PFSK-1 (cell line): ENCODE measurements at regions not wholly inside any gene's neighbourhood (a gene's known extent, or its start where the extent isn't known, plus 50 kb on each side); places are given as distances from the start of the nearest gene placed in this dataset.

ENCODE experiments used
- FOXP2 ChIP-seq: optimal IDR thresholded peaks from 2 replicates; pipeline ENCODE3; 2011; ENCODE audit warnings: borderline replicate concordance, control low read depth, inconsistent platforms; ENCODE audit not compliant: insufficient read depth; ENCODE audit errors: extremely low read length, extremely low read depth
- POLR2AphosphoS5 ChIP-seq: IDR thresholded peaks from 2 replicates; pipeline ENCODE4 v1.6.1; 2012; ENCODE audit warnings: low read depth, mild to moderate bottlenecking, control low read depth, low read length, moderate library complexity
- REST ChIP-seq, 2 experiments: IDR thresholded peaks; 2 replicates each; pipeline versions ENCODE4 v1.6.1 to v1.8.0; 2011 to 2012; ENCODE audit warnings: low read depth in 2 of 2, low read length in 2 of 2, control low read depth in 1 of 2, inconsistent platforms in 1 of 2, mild to moderate bottlenecking in 1 of 2, moderate library complexity in 1 of 2; ENCODE audit not compliant: insufficient read depth in 1 of 2
- SIN3A ChIP-seq: IDR thresholded peaks from 2 replicates; pipeline ENCODE4 v1.6.1; 2012; ENCODE audit warnings: mild to moderate bottlenecking, low read length, moderate library complexity, borderline replicate concordance; ENCODE audit not compliant: insufficient read depth
- TAF1 ChIP-seq: IDR thresholded peaks from 2 replicates; pipeline ENCODE4 v1.6.1; 2012; ENCODE audit warnings: low read length, control low read depth, borderline replicate concordance; ENCODE audit not compliant: insufficient read depth

GRCh38 chr5:21419383-21419782 lies 1431.4 kb upstream of the CDH18 start:
- TF ChIP-seq FOXP2 (no peak), TAF1 (no peak), POLR2AphosphoS5 (no peak), REST (IDR thresholded peaks at IDR 0.05; ENCODE audit: insufficient read depth in 1 of 2, low read depth in 2 of 2, low read length in 2 of 2) (no peak), SIN3A (no peak)

- TF ChIP-seq FOXP2 (no peak), TAF1 (no peak), SIN3A (no peak), POLR2AphosphoS5 (no peak), REST (IDR thresholded peaks at IDR 0.05; ENCODE audit: insufficient read depth in 1 of 2, low read depth in 2 of 2, low read length in 2 of 2) (no peak)
Observed at GRCh38 chr5:21398511-21398910, 1410.5 kb upstream of the CDH18 start.

- no peak for TF ChIP-seq FOXP2
- no peak for TF ChIP-seq SIN3A
- no peak for TF ChIP-seq TAF1
- TF ChIP-seq POLR2AphosphoS5: no peak
- TF ChIP-seq REST (IDR thresholded peaks at IDR 0.05; ENCODE audit: insufficient read depth in 1 of 2, low read depth in 2 of 2, low read length in 2 of 2): no peak
Observed at GRCh38 chr5:21397693-21398092, 1409.7 kb upstream of the CDH18 start.

GRCh38 chr5:21391506-21391905 lies 1403.5 kb upstream of the CDH18 start:
- TF ChIP-seq SIN3A (no peak), FOXP2 (no peak), POLR2AphosphoS5 (no peak)

GRCh38 chr5:21263361-21263760 lies 1275.4 kb upstream of the CDH18 start:
- TF ChIP-seq FOXP2 (no peak), POLR2AphosphoS5 (no peak), REST (IDR thresholded peaks at IDR 0.05; ENCODE audit: insufficient read depth in 1 of 2, low read depth in 2 of 2, low read length in 2 of 2) (no peak), TAF1 (no peak), SIN3A (no peak)

- TF ChIP-seq FOXP2 (no peak), POLR2AphosphoS5 (no peak), TAF1 (no peak), SIN3A (no peak), REST (IDR thresholded peaks at IDR 0.05; ENCODE audit: insufficient read depth in 1 of 2, low read depth in 2 of 2, low read length in 2 of 2) (no peak)
Observed at GRCh38 chr5:21254161-21254560, 1266.2 kb upstream of the CDH18 start.
